ENCODE measurements at regions not wholly inside any gene's neighbourhood (a gene's known extent, or its start where the extent isn't known, plus 50 kb on each side); places are given as distances from the start of the nearest gene placed in this dataset.

DNA sequence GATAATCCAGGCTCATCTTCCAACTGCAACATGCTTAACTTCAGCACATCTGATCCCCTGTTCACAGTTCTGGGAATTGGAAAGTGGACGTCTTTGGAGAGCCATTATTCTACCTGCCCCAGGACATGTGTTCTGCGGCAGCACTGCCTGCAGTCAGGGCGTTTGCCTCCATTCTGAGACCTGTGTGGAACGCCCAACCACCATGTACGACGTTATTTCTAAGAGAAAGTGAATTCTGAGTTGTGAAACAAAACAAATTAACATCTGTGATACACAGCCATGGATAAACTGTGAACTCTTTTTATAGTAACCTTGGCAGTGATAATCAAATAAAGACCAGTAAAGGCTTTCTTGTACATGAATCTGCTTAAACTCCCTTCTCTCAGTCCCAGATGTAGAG lies 195.8 kb downstream of the AASDH start:
- no peak for TF ChIP-seq EZH2 (IDR thresholded peaks at IDR 0.05; ENCODE audit: low read depth)
- TF ChIP-seq, protein P1, sequence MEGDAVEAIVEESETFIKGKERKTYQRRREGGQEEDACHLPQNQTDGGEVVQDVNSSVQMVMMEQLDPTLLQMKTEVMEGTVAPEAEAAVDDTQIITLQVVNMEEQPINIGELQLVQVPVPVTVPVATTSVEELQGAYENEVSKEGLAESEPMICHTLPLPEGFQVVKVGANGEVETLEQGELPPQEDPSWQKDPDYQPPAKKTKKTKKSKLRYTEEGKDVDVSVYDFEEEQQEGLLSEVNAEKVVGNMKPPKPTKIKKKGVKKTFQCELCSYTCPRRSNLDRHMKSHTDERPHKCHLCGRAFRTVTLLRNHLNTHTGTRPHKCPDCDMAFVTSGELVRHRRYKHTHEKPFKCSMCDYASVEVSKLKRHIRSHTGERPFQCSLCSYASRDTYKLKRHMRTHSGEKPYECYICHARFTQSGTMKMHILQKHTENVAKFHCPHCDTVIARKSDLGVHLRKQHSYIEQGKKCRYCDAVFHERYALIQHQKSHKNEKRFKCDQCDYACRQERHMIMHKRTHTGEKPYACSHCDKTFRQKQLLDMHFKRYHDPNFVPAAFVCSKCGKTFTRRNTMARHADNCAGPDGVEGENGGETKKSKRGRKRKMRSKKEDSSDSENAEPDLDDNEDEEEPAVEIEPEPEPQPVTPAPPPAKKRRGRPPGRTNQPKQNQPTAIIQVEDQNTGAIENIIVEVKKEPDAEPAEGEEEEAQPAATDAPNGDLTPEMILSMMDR (conservative IDR thresholded peaks at IDR 0.05), result no peak
- CTCF ChIA-PET, result no interaction called here

DNA sequence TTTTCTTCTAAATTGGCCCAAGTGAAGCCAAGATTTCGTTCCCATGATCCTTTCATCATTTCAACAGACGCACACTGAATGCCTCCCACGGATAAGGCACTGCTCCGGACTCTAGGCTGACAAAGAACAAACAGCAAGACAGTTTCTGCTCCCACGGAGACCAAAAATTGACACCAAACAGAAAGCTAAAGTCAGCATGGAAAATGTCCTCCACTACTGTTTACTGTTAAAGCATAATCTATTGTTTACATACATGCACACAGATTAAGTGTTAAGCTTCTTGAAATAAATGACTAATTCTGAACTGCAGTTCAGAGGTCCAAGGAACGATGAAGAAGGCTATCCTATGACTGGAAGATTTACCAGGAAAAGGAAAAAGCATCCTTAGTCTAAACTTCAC lies 199.6 kb downstream of the AASDH start:
- POLR2A ChIA-PET (ENCODE audit: unreplicated experiment), result no interaction called here
- Histone ChIP-seq H4K20me1 (ENCODE audit: insufficient read depth) (no peaks in the 10 kb centered on the region), H3K27me3 (ENCODE audit: insufficient read depth, low read depth) (no peaks in the 10 kb centered on the region), H3K4me2 (no peak overlapping the region), H3F3A (ENCODE audit: insufficient read depth, low read depth) (no peaks in the 10 kb centered on the region), H3K79me2 (ENCODE audit: low read depth) (no peaks in the 10 kb centered on the region), H3K4me1 (replicated peaks; ENCODE audit: insufficient read depth) (no peaks in the 10 kb centered on the region), H2AFZ (no peak overlapping the region), H3K9me2 (ENCODE audit: insufficient read depth) (no peaks in the 10 kb centered on the region), H3K36me3 (ENCODE audit: low read depth) (no peaks in the 10 kb centered on the region), H3K4me3 (no peak overlapping the region), H3K27ac (no peak overlapping the region), H3K9me3 (ENCODE audit: insufficient read depth, low read depth) (no peaks in the 10 kb centered on the region)
- no TSS peak for BruUV-seq (replicated peaks)
- DNase-seq, result no peak
- intact Hi-C loops (cut with micrococcal nuclease; ENCODE audit: unreplicated experiment), result no loop called here
- TF ChIP-seq EZH2 (IDR thresholded peaks at IDR 0.05; ENCODE audit: low read depth), result no peak
- TF ChIP-seq, protein P1 (conservative IDR thresholded peaks at IDR 0.05), result no peak
- CTCF ChIA-PET, result no interaction called here

More for the DNA sequence above, 195.8 kb downstream of the AASDH start:
- no peak overlapping the region for H3K27ac ChIP-seq
- H4K20me1 ChIP-seq (ENCODE audit: insufficient read depth), result no peaks in the 10 kb centered on the region
- no TSS peak for BruUV-seq (replicated peaks)
- intact Hi-C loops (cut with micrococcal nuclease; ENCODE audit: unreplicated experiment), result no loop called here
- no peaks in the 10 kb centered on the region for H3K9me2 ChIP-seq (ENCODE audit: insufficient read depth)
- H3K4me3 ChIP-seq, result no peak overlapping the region
- H3K4me1 ChIP-seq (replicated peaks; ENCODE audit: insufficient read depth), result no peaks in the 10 kb centered on the region
- H3K36me3 ChIP-seq (ENCODE audit: low read depth), result no peaks in the 10 kb centered on the region
- no peaks in the 10 kb centered on the region for H3K27me3 ChIP-seq (ENCODE audit: insufficient read depth, low read depth)
- H3K79me2 ChIP-seq (ENCODE audit: low read depth), result no peaks in the 10 kb centered on the region
- no peaks in the 10 kb centered on the region for H3F3A ChIP-seq (ENCODE audit: insufficient read depth, low read depth)
- H2AFZ ChIP-seq, result no peak overlapping the region
- no peak overlapping the region for H3K4me2 ChIP-seq
- POLR2A ChIA-PET (ENCODE audit: unreplicated experiment), result no interaction called here
- DNase-seq, result no peak
- H3K9me3 ChIP-seq (ENCODE audit: insufficient read depth, low read depth), result no peaks in the 10 kb centered on the region

DNA sequence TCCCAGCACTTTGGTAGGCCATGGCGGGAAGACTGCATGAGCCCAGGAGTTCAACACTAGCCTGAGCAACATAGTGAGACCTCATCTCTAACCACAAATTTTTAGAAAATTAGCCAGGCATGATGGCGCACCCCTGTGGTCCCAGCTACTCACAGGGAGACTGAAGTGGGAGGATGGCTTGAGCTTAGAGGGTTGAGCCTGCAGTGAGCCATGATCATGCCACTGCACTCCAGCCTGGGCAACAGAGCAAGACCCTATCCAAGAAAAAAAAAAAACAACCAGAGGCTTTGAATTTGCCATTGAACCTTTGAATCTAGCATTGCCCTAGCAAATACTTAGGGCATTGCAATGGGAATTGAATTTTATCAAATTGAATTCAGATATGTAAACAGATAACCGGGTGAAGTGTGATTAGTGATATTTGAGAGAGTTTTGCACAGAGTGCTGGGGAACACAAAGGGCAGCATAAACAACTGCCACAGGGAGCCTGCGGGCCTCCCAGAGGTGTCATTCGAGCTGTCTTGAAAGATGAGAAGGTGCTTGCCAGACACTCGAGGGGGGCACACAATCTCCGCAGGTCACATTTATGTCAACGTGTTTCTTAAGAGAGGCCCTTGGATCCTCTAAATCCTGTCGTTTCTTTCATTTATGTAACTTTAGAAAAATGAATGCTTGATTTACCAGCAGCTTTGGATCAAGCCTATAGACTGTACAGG lies 200.3 kb downstream of the AASDH start:
- DNase-seq, result no peak
- no peaks in the 10 kb centered on the region for H3K4me1 ChIP-seq (replicated peaks; ENCODE audit: insufficient read depth)
- POLR2A ChIA-PET (ENCODE audit: unreplicated experiment), result no interaction called here
- H2AFZ ChIP-seq, result no peak overlapping the region
- CTCF ChIA-PET, result no interaction called here
- H3K9me3 ChIP-seq (ENCODE audit: insufficient read depth, low read depth), result no peaks in the 10 kb centered on the region
- BruUV-seq (replicated peaks), result no TSS peak
- H3K36me3 ChIP-seq (ENCODE audit: low read depth), result no peaks in the 10 kb centered on the region
- H3K27ac ChIP-seq, result no peak overlapping the region
- no peaks in the 10 kb centered on the region for H3K9me2 ChIP-seq (ENCODE audit: insufficient read depth)
- TF ChIP-seq, protein P1 (conservative IDR thresholded peaks at IDR 0.05), result no peak
- TF ChIP-seq EZH2 (IDR thresholded peaks at IDR 0.05; ENCODE audit: low read depth), result no peak
- H3K27me3 ChIP-seq (ENCODE audit: insufficient read depth, low read depth), result no peaks in the 10 kb centered on the region
- H3K4me3 ChIP-seq, result no peak overlapping the region
- intact Hi-C loops (cut with micrococcal nuclease; ENCODE audit: unreplicated experiment), result no loop called here
- no peak overlapping the region for H3K4me2 ChIP-seq
- no peaks in the 10 kb centered on the region for H3K79me2 ChIP-seq (ENCODE audit: low read depth)
- H3F3A ChIP-seq (ENCODE audit: insufficient read depth, low read depth), result no peaks in the 10 kb centered on the region
- H4K20me1 ChIP-seq (ENCODE audit: insufficient read depth), result no peaks in the 10 kb centered on the region
